T-helper 2 cell (primary cell): ENCODE measurements at regions not wholly inside any gene's neighbourhood (a gene's known extent, or its start where the extent isn't known, plus 50 kb on each side); places are given as distances from the start of the nearest gene placed in this dataset.
"Not testable (repeated sequence)": the region's sequence is repeated elsewhere in the genome, so short reads cannot be mapped to it uniquely, and the experiment has no call there.

Experiments used
- DNase-seq, 5 experiments: peaks; one replicate each; pipeline versions ENCODE4 v3.0.0 to v3.0.0-alpha.2; 2012 to 2022

- no peak for DNase-seq
Observed at GRCh38 chr1:47638240-47638639, 200.4 kb downstream of the FOXD2 start.

GRCh38 chr1:47638713-47639112, 200.9 kb downstream of the FOXD2 start:
- no peak for DNase-seq

- DNase-seq: no peak
Observed at GRCh38 chr1:47643306-47644211, 205.7 kb downstream of the FOXD2 start.

GRCh38 chr1:47644212-47644573, 206.3 kb downstream of the FOXD2 start:
- no peak for DNase-seq

GRCh38 chr1:47645151-47645550, 207.3 kb downstream of the FOXD2 start:
- no peak for DNase-seq

GRCh38 chr1:47646676-47647075, 208.8 kb downstream of the FOXD2 start:
- DNase-seq: no peak

GRCh38 chr1:47647327-47647845, 209.5 kb downstream of the FOXD2 start:
- no peak for DNase-seq

GRCh38 chr1:47650205-47650604, 212.4 kb downstream of the FOXD2 start:
- DNase-seq: no peak

- DNase-seq: no peak
Observed at GRCh38 chr1:47650611-47651010, 212.8 kb downstream of the FOXD2 start.

- DNase-seq: no peak
Observed at GRCh38 chr1:47651311-47652089, 213.7 kb downstream of the FOXD2 start.

- no peak for DNase-seq
Observed at GRCh38 chr1:47655521-47656300, 217.9 kb downstream of the FOXD2 start.

GRCh38 chr1:47656719-47657685, 219.2 kb downstream of the FOXD2 start:
- DNase-seq: no peak

GRCh38 chr1:47658161-47658920, 220.5 kb downstream of the FOXD2 start:
- no peak for DNase-seq

- no peak for DNase-seq
Observed at GRCh38 chr1:47659146-47659545, 221.3 kb downstream of the FOXD2 start.

GRCh38 chr1:47660622-47661021, 222.8 kb downstream of the FOXD2 start:
- DNase-seq: no peak

- DNase-seq: no peak
Observed at GRCh38 chr1:47661040-47661439, 223.2 kb downstream of the FOXD2 start.

- no peak for DNase-seq
Observed at GRCh38 chr1:47662068-47662467, 224.2 kb downstream of the FOXD2 start.

- peak in 1 of 5 experiments; percentile 93 for DNase-seq
Observed at GRCh38 chr1:47663286-47663685, 225.4 kb downstream of the FOXD2 start.

- no peak for DNase-seq
Observed at GRCh38 chr1:47664356-47664755, 226.5 kb downstream of the FOXD2 start.

GRCh38 chr1:47664896-47665295, 227.1 kb downstream of the FOXD2 start:
- not testable (repeated sequence) for DNase-seq

GRCh38 chr1:47669081-47669585, 231.3 kb downstream of the FOXD2 start:
- DNase-seq: no peak
